ENCODE measurements at regions not wholly inside any gene's neighbourhood (a gene's known extent, or its start where the extent isn't known, plus 50 kb on each side); places are given as distances from the start of the nearest gene placed in this dataset.
A peak's percentile ranks its signal among the peaks of the same experiment; 100 is the strongest.

GRCh38 chr22:44402196-44403111, 89.7 kb upstream of the SHISAL1 start:
- ATAC-seq = no peak
- H3K4me1 ChIP-seq = no peaks in the 10 kb centered on the region
- H3K36me3 ChIP-seq = no peaks in the 10 kb centered on the region
- H3K27ac ChIP-seq = no peak overlapping the region
- H3K27me3 ChIP-seq = no peaks in the 10 kb centered on the region
- TF ChIP-seq CTCF (IDR thresholded peaks at IDR 0.05) = no peak
- intact Hi-C loops (cut with DNase I) = no loop called here
- peak; percentile 35 for DNase-seq
- no peaks in the 10 kb centered on the region for H3K9me3 ChIP-seq
- H3K4me3 ChIP-seq = no peak overlapping the region

- no peak for ATAC-seq
- intact Hi-C loops (cut with DNase I) = no loop called here
Measured at GRCh38 chr22:44401783-44402110, 89.0 kb upstream of the SHISAL1 start.

GRCh38 chr22:44400763-44401060, 88.0 kb upstream of the SHISAL1 start:
- no peaks in the 10 kb centered on the region for H3K36me3 ChIP-seq
- TF ChIP-seq CTCF (IDR thresholded peaks at IDR 0.05) = no peak
- ATAC-seq (no peak), DNase-seq (no peak)
- H3K4me3 ChIP-seq = no peak overlapping the region
- H3K27me3 ChIP-seq = no peaks in the 10 kb centered on the region
- no peak overlapping the region for H3K27ac ChIP-seq
- no peaks in the 10 kb centered on the region for H3K4me1 ChIP-seq
- intact Hi-C loops (cut with DNase I) = no loop called here
- no peaks in the 10 kb centered on the region for H3K9me3 ChIP-seq

More at GRCh38 chr22:44401783-44402110, 89.0 kb upstream of the SHISAL1 start:
- DNase-seq = no peak
- H3K27me3 ChIP-seq = no peaks in the 10 kb centered on the region
- TF ChIP-seq CTCF (IDR thresholded peaks at IDR 0.05) = no peak
- H3K9me3 ChIP-seq = no peaks in the 10 kb centered on the region
- H3K36me3 ChIP-seq = no peaks in the 10 kb centered on the region
- H3K4me3 ChIP-seq = no peak overlapping the region
- no peaks in the 10 kb centered on the region for H3K4me1 ChIP-seq
- H3K27ac ChIP-seq = no peak overlapping the region

GRCh38 chr22:44399906-44400762, 87.4 kb upstream of the SHISAL1 start:
- ATAC-seq (no peak), DNase-seq (peak; percentile 45)
- H3K4me3 ChIP-seq = no peak overlapping the region

More at GRCh38 chr22:44399906-44400762, 87.4 kb upstream of the SHISAL1 start:
- Histone ChIP-seq H3K27ac (no peak overlapping the region), H3K36me3 (no peaks in the 10 kb centered on the region), H3K9me3 (no peaks in the 10 kb centered on the region), H3K4me1 (no peaks in the 10 kb centered on the region), H3K27me3 (no peaks in the 10 kb centered on the region)
- intact Hi-C loops (cut with DNase I) = no loop called here
- no peak for TF ChIP-seq CTCF (IDR thresholded peaks at IDR 0.05)
